OCI-M2 (cell line): ENCODE measurements at regions not wholly inside any gene's neighbourhood (a gene's known extent, or its start where the extent isn't known, plus 50 kb on each side); places are given as distances from the start of the nearest gene placed in this dataset.
"Not testable (repeated sequence)": the region's sequence is repeated elsewhere in the genome, so short reads cannot be mapped to it uniquely, and the experiment has no call there.

ENCODE experiments used
- DNase-seq: peaks from one replicate; lab custom pipeline; 2025; ENCODE audit not compliant: unreplicated experiment; lab: John Stamatoyannopoulos, UW

DNA sequence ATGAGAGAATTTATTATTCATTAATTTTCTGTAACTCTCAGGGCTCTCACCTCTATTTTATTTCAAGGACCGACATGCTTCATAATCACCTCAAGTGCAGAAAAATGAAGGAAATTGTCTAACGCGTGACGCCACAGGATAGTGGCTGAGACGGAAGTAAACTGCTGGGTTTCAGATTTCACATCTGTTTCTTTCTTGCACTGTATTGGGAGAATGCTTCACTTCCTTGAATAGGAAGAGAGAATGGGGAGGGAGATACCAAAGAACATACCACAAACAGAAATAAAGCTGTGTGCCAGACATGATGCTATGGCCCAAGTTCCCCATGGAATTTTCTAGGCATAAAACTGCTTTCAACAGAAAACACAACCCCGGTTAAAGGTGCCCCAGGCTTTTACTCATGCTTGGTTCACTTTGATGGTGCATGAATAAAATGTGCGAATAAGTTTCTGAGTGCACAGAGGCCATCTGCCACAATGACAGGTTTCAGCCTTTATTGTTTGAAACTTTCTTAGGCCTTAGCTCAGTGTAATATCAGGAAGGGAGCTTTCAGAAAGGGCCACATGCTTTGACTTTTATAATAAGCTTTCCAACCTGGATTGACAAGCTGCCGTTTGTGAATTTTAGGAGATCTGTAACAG, 1116.4 kb downstream of the SOCS6 start:
- DNase-seq: no peak

DNA sequence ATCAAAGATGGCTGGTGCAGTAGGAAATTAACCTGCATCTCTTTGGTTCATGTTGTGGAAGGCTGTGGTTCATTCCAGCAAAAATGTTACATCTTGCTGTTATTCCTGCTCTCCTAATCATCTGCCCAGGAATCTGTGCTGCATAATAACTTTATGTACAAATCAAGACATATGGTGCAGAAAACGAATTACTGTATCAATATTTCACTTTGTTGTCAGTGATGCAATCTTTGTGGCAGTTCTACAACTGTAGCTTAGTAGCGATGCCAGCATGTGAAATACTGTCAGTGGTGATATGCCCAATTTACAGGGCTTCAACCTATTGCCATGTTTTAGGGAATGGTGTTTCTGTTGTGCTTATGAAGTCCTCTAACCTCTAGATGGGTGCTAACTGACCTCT, 1114.7 kb downstream of the SOCS6 start:
- no peak for DNase-seq

DNA sequence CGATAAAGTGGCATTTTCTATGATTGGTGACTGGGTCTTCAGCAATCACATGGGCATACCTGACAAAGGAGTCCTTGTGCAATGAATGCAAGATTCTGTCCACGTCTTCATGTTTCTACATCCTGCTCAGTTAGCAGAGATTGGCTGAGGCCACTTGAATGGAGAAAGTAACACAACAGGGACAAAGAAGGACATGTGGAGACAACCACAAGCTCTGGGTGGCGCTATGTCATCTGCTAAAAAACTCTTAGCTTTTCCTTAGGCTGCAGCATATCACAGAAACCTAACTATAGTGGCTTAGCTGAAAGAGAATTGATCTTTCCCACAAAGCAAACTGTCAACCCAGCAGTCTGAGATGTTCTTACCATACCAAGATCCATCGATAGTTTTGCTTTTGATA, 1109.7 kb downstream of the SOCS6 start:
- no peak for DNase-seq

DNA sequence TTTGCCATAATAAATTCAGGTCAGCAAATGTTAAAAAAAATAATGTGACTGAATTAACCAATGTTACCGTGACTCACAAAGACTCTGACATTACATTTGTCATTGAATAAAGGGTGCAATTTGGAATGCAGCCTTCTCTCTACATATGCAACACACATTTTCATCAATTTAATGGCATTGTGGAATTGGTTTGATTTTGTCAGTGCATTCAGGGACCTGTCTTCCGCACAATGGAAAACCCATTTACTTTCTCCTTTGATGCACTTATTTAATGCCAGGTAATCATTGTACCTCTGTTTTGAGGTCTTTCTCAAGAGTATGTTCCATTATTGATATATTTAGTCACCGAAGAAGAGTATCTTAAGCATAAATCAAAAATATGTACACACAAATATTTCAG, 1099.3 kb downstream of the SOCS6 start:
- DNase-seq: no peak

GRCh38 chr18:71374294-71375000, 1085.6 kb downstream of the SOCS6 start:
- DNase-seq: no peak

- no peak for DNase-seq
These were observed 1083.2 kb downstream of the SOCS6 start for GRCh38 chr18:71371951-71372605.

DNA sequence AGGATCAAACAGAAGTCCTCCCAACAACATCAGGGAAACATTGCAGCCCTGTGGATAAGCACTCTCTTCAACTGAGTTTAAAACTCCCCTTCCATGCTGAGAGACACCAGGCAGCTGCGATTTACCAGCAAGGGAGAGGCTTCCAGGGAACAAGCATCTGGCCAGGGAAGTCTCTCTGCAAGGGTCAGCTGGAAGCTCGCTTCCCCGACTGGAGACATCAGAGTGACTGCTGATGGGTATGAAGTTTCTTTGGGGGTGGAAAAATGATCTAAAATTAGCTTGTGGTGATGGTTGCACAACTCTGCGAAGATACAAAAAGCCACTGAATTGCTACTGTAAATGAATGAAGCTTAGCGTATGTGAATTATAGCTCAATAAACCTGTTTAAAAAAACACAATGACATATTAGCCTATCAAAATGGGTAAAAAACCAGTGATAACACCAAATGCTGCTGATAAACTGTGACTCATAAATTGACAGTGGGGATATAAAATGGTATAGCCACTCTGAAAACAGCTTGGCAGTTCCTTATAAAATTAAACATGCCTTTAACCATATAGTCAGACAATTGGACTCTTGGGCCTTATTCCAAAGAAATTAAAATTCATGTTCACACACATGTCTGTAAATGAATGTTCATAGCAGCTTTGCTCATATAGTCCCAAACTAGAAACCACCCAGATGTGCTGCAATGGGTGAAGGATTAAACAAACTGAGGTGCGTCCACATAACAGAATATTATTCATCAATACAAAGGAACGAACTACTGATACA, 1082.0 kb downstream of the SOCS6 start:
- no peak for DNase-seq

GRCh38 chr18:71370095-71370494, 1081.2 kb downstream of the SOCS6 start:
- DNase-seq: no peak

DNA sequence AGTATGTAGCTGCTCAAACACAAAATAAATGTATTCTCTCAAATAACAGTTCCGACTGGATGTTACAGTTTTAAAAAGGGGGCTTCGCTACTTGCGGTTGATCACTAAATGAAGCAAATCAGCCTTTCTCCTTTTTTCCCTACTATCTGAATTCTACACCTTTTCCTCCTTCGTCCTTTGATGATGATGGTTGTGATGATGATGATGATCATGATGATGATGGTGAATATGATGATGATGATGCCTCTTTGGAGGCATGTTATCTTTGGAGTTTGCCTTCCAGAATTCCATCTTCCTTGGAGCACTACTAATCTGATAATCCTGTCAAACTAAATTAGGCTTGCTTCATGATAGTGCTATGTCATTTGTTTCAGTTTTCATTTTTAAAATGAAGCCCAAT, 1073.3 kb downstream of the SOCS6 start:
- DNase-seq: no peak

- DNase-seq: not testable (repeated sequence)
These were observed 1066.8 kb downstream of the SOCS6 start for GRCh38 chr18:71355599-71355998.

- no peak for DNase-seq
These were observed 1063.8 kb downstream of the SOCS6 start for GRCh38 chr18:71352618-71353017.

DNA sequence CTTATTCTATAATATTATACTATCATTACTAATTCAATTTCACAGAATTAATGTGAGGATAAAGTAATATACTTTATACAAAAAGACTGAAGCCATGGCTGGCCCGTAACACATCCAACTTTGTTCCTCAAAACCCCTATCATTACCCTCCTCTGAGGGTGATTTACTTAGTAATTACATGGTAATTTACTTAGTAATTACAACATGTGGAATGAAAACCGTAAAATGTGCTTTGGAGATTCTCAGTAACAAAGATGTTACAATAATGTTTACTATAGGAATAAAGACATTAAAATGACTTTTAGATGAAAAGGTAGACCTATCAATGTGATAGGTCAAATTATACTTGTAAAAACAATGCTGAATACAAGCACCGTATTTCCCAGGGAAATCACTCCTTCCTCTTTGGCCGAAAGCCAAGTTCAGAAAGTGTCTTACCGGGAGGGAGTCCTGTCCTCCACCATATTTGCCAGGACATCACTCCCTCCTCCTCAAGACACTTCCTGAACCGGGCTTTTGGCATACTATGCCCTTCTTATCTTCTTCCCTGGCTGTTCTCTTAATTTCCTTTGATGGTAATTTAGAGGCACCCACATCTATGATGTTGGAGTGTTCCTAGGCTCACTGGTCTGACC, 1047.8 kb downstream of the SOCS6 start:
- DNase-seq: no peak

GRCh38 chr18:71329563-71329962, 1040.7 kb downstream of the SOCS6 start:
- DNase-seq: no peak

GRCh38 chr18:71329114-71329513, 1040.3 kb downstream of the SOCS6 start:
- no peak for DNase-seq

- DNase-seq: no peak
These were observed 1039.0 kb downstream of the SOCS6 start for GRCh38 chr18:71327850-71328249.

- DNase-seq: no peak
These were observed 1038.6 kb downstream of the SOCS6 start for GRCh38 chr18:71327441-71327840.

DNA sequence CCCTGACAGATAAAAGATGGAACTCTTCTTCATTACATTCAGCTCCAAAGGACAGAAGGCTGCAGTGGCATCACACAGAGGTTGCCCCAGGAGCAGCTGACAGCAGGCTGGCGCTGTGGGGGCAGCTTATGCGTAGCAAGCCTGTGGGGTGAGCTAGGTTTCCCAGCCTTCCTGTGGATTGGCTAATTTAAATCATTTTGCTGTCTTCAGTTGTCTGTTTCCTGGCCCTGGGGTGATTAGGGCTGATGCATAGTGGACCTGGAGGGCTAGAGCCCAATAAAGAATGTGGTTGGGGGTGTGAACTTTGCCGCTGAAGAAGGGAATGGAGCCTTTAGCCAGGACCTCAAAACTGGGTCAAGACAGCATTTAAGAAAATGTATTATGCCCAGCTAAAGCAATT, 1038.0 kb downstream of the SOCS6 start:
- no peak for DNase-seq

- DNase-seq: no peak
These were observed 1035.5 kb downstream of the SOCS6 start for GRCh38 chr18:71324356-71324755.

- no peak for DNase-seq
These were observed 1033.4 kb downstream of the SOCS6 start for GRCh38 chr18:71322201-71322600.

- DNase-seq: no peak
These were observed 1032.5 kb downstream of the SOCS6 start for GRCh38 chr18:71321319-71321718.

DNA sequence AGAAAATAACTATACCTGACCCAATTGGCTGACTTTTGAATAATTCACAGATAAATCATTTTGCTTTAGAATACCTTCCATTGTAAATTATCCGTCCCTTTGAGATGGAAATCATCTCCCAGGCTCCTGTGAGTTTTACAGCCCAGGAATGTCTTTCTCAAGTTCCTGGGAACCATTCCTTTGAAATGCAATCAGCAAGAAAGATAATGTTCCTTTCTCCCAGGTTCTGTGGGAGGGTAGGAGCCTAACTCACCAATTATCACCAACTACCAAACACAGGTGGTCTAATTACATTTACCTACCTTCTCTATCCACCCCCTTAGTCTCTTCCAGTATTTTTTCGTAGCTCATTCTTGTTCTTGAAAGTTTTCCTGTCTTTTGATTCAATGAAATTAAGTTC, 1016.0 kb downstream of the SOCS6 start:
- no peak for DNase-seq
